ENCODE measurements at regions not wholly inside any gene's neighbourhood (a gene's known extent, or its start where the extent isn't known, plus 50 kb on each side); places are given as distances from the start of the nearest gene placed in this dataset.
"Not testable (repeated sequence)": the region's sequence is repeated elsewhere in the genome, so short reads cannot be mapped to it uniquely, and the experiment has no call there.

DNA sequence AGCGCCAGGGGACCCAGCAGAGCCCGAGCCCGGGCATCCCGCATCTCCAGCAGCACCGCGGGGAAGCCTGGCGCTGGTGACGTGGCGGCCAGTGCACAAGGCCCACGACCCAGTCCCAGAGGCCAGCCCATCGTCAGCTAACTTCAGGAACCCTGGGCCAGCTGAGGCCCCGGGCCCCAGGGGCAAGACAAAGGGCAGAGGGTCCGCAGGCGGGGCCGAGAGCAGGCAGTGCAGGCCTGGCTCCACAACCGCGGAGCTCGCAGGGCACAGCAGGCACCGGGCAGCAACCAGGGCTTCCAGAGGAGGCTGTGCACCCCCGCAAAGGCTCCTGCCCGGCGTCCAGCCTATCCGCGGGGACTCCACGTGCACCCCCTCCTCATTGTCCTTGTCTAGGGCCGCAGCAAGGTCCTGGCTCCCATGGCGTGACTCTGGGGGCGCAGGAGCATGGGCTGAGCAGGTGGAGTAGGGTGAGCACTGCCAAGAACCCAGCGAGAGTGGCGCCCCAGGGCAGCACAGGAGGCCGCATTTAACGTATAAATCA lies 352.5 kb downstream of the KCNJ18 start:
- H3K27me3 Mint-ChIP-seq (ENCODE audit: low read depth); ATAC-seq; POLR2A ChIA-PET: not testable (repeated sequence)

DNA sequence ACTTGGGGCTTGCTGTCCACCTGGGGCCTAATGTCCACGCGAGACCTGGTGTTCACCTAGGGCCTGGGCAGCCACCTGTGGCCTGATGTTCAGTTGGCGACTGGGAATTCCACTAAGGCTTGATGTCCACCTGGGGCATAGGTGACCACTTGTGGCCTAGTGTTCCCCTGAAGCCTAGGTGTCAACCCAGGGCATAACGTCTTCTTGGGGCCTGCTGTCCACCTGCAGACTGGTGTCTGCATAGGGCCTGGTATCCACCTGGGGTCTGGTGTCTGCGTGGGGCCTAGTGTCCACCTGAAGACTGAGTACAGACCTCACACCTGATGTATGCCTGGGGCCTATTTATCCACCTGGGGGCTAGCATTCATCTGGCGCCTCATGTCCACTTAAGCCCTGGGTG lies 355.2 kb downstream of the KCNJ18 start:
- H3K27ac Mint-ChIP-seq = not testable (repeated sequence)

More for the DNA sequence above, 352.5 kb downstream of the KCNJ18 start:
- CTCF ChIA-PET; H3K4me3 Mint-ChIP-seq; H3K4me1 Mint-ChIP-seq (ENCODE audit: low read depth); H3K36me3 Mint-ChIP-seq (ENCODE audit: low read depth); DNase-seq; H3K27ac Mint-ChIP-seq: not testable (repeated sequence)
- H3K9me3 Mint-ChIP-seq (ENCODE audit: insufficient read depth) = peaks cover 11% of the 10 kb centered on the region

DNA sequence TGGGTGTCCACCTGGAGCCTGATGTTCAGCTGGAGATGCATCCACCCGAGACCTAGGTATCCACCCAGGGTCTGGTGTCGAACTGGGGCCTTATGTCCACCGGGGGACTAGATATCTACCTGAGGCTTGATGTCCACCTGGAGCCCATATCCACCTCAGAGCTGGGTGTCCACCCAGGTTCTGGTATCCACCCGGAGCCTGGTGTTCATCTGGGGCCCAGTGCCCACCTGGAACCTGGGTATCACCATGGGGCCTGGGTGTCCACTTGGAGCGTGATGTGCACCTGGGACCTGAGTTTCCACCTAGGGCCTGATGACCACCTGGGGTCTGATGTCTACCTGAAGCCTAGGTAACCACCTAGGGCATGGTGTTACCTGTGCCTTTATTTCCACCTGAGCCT lies 355.9 kb downstream of the KCNJ18 start:
- DNase-seq; ATAC-seq; H3K4me3 Mint-ChIP-seq; H3K4me1 Mint-ChIP-seq (ENCODE audit: low read depth); H3K27me3 Mint-ChIP-seq (ENCODE audit: low read depth); H3K36me3 Mint-ChIP-seq (ENCODE audit: low read depth); POLR2A ChIA-PET; H3K27ac Mint-ChIP-seq; CTCF ChIA-PET: not testable (repeated sequence)
- H3K9me3 Mint-ChIP-seq (ENCODE audit: insufficient read depth) = peaks cover 11% of the 10 kb centered on the region

More for the DNA sequence above, 355.2 kb downstream of the KCNJ18 start:
- H3K4me3 Mint-ChIP-seq; H3K36me3 Mint-ChIP-seq (ENCODE audit: low read depth); H3K27me3 Mint-ChIP-seq (ENCODE audit: low read depth); POLR2A ChIA-PET; DNase-seq; H3K4me1 Mint-ChIP-seq (ENCODE audit: low read depth); ATAC-seq; CTCF ChIA-PET: not testable (repeated sequence)
- H3K9me3 Mint-ChIP-seq (ENCODE audit: insufficient read depth) = peaks cover 11% of the 10 kb centered on the region

DNA sequence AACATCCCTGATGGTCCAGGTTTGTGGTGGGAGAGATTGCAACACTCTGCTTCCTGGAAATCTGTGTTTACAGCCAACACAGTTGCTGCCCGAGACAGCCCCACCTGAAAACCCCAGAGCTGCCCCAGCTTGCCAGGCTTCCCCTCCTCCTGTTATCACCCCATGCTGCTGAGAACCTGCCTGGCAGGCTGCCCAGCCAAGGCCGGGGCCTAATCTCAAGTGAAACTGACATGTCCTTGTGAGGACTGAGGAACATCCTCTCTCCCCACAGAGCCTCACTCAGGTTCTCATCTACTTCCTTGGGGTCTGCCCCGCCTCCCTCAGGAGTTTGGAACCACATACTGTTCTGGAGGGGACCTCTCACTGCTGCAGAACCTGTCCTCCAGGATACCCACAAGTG lies 358.4 kb downstream of the KCNJ18 start:
- CTCF ChIA-PET, H3K4me3 Mint-ChIP-seq, H3K27ac Mint-ChIP-seq: not testable (repeated sequence)

DNA sequence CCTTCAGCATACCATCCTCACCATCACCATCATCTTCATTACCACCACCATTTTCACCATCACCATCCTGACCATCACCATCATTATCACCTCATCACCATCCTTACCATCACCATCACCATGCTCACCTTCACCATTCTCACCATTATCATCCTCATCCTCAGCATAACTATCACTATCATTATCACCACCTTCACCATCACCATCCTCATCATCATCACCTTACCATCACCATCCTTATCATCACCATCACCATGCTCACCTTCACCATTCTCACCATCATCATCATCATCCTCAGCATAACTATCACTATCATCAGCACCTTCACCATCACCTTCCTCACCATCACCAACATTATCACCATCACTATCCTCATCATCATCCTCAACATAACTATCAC lies 360.4 kb downstream of the KCNJ18 start:
- H3K36me3 Mint-ChIP-seq (ENCODE audit: low read depth); ATAC-seq; H3K9me3 Mint-ChIP-seq (ENCODE audit: insufficient read depth); POLR2A ChIA-PET; H3K27ac Mint-ChIP-seq; DNase-seq; CTCF ChIA-PET; H3K4me3 Mint-ChIP-seq; H3K27me3 Mint-ChIP-seq (ENCODE audit: low read depth); H3K4me1 Mint-ChIP-seq (ENCODE audit: low read depth): not testable (repeated sequence)

More for the DNA sequence above, 358.4 kb downstream of the KCNJ18 start:
- POLR2A ChIA-PET; H3K4me1 Mint-ChIP-seq (ENCODE audit: low read depth); H3K9me3 Mint-ChIP-seq (ENCODE audit: insufficient read depth); H3K27me3 Mint-ChIP-seq (ENCODE audit: low read depth); DNase-seq; ATAC-seq; H3K36me3 Mint-ChIP-seq (ENCODE audit: low read depth): not testable (repeated sequence)

DNA sequence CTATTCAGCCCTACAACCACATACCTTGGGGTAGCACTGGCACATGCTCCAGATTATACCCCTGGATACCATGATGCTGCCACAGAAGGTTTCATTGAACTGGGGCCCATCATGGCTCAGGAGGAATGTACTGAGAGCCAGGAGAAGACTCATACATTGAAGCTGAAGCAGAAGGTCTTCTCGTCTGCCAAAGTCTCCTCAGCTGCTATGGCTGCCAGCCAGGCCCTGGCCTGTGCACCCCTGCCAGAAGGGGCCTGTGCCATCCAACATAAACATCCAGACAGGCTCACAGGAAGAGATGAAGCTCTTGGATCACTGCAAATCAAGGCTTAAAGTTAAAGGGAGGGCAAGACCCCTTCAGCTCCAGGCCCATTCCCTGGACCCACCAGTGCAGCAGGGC lies 364.2 kb downstream of the KCNJ18 start:
- H3K9me3 Mint-ChIP-seq (ENCODE audit: insufficient read depth); POLR2A ChIA-PET; H3K4me3 Mint-ChIP-seq; H3K4me1 Mint-ChIP-seq (ENCODE audit: low read depth); H3K36me3 Mint-ChIP-seq (ENCODE audit: low read depth); CTCF ChIA-PET; DNase-seq; H3K27me3 Mint-ChIP-seq (ENCODE audit: low read depth); ATAC-seq; H3K27ac Mint-ChIP-seq: not testable (repeated sequence)

DNA sequence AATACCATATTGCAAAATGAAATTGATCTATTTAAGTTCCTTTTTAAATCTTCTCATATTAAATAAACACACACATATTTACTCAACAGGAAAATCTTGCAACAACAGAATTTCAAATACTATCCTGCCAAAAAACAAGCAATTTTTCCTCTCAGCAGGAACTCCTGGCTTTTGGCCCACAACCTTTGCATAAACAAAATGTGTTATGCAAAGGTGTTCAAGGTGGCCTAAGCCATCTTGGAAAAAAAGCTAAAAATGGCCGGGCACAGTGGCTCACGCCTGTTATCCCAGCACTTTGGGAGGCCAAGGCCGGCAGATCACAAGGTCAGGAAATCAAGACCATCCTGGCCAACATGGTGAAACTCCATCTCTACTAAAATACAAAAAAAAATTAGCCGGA lies 383.6 kb downstream of the KCNJ18 start:
- not testable (repeated sequence) for H3K9me3 Mint-ChIP-seq (ENCODE audit: insufficient read depth)

DNA sequence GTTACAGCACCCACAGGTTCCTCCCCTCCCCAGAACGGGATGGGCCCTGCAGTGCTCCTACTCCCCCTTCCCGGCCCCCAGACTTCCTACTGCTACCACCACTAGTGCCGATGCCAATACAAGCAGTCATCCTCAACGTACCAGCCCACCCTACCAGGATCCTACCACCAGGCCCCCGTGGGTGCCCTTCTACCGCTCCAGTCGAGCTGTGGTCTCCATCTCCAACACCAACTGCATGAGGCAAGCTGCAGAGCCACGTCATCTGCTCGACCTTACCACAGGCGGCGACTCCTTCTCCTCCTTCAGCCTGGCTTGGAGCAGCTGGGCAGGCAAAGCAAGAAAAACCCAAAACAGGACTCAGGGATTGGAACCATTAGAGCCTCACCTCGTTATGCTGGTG lies 396.3 kb downstream of the KCNJ18 start:
- H3K36me3 Mint-ChIP-seq (ENCODE audit: low read depth); H3K27me3 Mint-ChIP-seq (ENCODE audit: low read depth); DNase-seq; ATAC-seq; H3K9me3 Mint-ChIP-seq (ENCODE audit: insufficient read depth); CTCF ChIA-PET; H3K27ac Mint-ChIP-seq; H3K4me3 Mint-ChIP-seq; H3K4me1 Mint-ChIP-seq (ENCODE audit: low read depth); POLR2A ChIA-PET: not testable (repeated sequence)

More for the DNA sequence above, 383.6 kb downstream of the KCNJ18 start:
- CTCF ChIA-PET; H3K4me1 Mint-ChIP-seq (ENCODE audit: low read depth); ATAC-seq; POLR2A ChIA-PET; DNase-seq; H3K27me3 Mint-ChIP-seq (ENCODE audit: low read depth); H3K36me3 Mint-ChIP-seq (ENCODE audit: low read depth); H3K27ac Mint-ChIP-seq; H3K4me3 Mint-ChIP-seq: not testable (repeated sequence)

DNA sequence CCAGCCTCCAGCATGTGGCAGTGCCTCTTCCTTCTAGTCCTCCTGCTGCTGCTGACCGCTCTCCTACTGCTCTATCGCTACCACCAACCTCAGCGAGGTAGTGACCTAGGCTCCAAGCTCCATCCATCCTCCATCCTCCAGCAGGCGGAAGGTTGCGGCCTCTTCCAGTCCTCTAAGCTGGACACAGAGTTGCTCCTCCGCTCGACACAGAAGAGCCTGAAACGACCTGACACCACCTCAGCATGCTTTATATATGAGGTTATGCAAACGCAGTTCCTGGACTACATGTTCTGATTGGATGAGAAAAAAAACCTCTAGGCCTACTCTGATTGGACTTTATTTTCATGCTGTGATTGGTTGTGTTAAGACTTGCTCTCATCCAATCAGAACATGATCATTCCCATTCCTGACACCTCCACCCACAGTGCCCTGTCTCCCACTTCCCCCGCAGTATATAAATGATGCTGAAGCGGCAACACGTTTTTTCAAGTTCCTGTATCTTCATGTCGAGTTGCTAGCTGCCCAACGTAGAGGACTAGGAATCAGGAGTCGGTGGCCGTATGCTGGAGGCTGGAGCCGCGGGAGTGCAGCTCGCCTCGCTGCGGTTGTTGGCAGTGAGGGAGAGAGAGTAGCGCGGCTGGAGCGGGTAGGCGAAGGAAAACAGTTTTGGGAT lies 398.1 kb downstream of the KCNJ18 start:
- Mint-ChIP-seq H3K9me3 (ENCODE audit: insufficient read depth) (peaks cover 7% of the 10 kb centered on the region), H3K27me3 (ENCODE audit: low read depth) (no peaks in the 10 kb centered on the region), H3K4me1 (ENCODE audit: low read depth) (no peaks in the 10 kb centered on the region), H3K27ac (no peak overlapping the region), H3K36me3 (ENCODE audit: low read depth) (no peaks in the 10 kb centered on the region), H3K4me3 (no peak overlapping the region)
- ChIA-PET POLR2A (no interaction called here), CTCF (no interaction called here)
- ATAC-seq (no peak), DNase-seq (no peak)

DNA sequence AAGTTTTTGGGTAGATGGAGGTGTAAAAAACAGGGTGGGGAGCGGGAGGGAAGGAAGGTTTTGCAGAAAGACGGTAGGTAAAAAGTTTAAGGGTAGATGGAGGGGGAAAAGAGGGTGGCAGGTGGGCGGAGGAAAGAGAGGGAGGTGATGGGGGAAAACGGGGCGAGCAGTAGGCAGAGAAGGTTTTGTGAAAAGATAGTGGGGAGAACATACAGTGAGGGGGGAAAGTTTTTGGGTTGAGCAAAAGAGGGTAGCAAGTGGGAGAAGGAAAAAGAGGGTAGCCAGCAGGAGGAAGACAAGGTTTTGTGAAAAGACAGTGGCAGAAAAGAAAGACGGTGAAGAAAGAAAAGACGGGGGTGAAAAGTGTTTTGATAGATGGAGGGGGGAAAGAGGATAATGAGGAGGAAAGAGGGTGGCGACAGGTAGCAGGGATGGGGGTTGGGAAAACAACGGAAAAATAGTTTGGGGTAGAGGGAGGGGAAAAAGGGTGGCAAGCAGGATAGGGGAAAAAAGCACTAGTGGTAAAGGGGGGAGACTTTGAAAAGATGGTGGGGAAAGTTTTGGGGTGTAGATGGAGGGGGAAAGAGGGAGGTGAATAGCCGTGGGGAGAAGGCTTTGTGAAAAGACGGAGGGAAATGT lies 398.8 kb downstream of the KCNJ18 start:
- H3K27me3 Mint-ChIP-seq (ENCODE audit: low read depth); H3K4me1 Mint-ChIP-seq (ENCODE audit: low read depth); H3K4me3 Mint-ChIP-seq; ATAC-seq; CTCF ChIA-PET; H3K36me3 Mint-ChIP-seq (ENCODE audit: low read depth); POLR2A ChIA-PET; H3K27ac Mint-ChIP-seq; H3K9me3 Mint-ChIP-seq (ENCODE audit: insufficient read depth); DNase-seq: not testable (repeated sequence)

DNA sequence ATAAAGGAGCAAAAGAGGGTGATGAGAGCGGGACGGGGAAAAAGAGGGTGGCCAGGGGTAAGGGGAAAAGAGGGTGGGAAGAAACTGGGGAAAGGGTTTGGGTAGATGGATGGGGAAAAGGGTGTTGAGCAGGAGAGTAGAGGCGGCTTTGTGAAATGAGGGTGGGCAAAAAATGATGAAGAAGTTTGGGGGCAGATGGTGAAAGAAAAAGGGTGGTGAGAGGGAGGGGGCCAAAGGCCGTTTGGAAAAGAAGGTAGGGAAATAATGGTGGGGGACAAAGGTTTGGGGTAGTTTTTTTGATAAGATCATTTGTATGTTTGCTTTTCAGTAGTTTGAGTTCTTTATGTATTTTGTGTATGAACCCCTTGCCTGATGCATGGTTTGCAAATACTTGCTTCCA lies 399.5 kb downstream of the KCNJ18 start:
- H3K27ac Mint-ChIP-seq; CTCF ChIA-PET; POLR2A ChIA-PET; H3K4me1 Mint-ChIP-seq (ENCODE audit: low read depth); DNase-seq; H3K4me3 Mint-ChIP-seq; H3K27me3 Mint-ChIP-seq (ENCODE audit: low read depth); ATAC-seq; H3K9me3 Mint-ChIP-seq (ENCODE audit: insufficient read depth); H3K36me3 Mint-ChIP-seq (ENCODE audit: low read depth): not testable (repeated sequence)

DNA sequence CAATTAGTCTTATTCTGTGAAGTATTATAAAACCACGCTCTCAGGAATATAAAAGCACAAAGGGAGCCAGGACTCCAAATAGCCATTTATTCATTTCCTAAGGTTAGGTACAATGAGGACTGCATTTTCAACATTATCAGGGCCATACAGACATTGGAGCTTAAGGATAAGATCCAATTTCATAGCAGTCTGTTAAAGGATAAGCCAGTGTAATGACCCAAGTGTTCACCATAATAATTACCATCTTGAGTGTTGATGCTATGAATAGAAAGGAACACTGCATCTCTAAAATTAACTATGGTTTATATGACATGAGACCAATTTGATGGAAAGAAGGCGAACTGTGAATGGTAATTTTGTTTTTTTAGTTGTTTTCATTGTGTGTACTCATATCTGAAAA lies 403.1 kb downstream of the KCNJ18 start:
- H3K9me3 Mint-ChIP-seq (ENCODE audit: insufficient read depth); H3K27ac Mint-ChIP-seq; H3K36me3 Mint-ChIP-seq (ENCODE audit: low read depth); H3K4me1 Mint-ChIP-seq (ENCODE audit: low read depth); ATAC-seq; CTCF ChIA-PET; H3K27me3 Mint-ChIP-seq (ENCODE audit: low read depth); POLR2A ChIA-PET; H3K4me3 Mint-ChIP-seq; DNase-seq: not testable (repeated sequence)

DNA sequence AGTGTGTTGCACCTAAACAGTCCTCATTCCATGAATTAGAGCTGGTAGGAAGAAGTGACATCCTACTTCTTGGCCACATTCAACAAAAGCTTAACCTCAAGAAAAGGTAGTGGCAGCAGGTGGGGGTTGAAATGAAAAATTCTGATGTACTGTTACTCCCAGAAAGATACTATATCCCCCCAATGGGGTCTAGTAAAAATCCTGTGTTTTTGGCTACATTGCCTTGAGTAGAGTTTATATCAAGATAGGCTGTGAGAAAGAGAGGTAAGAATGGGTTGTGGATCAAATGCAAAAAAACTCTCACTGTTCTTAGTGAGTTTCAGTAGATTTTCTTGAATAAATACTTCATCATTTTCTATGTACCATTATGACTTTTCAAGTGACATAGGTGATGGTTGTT lies 407.3 kb downstream of the KCNJ18 start:
- not testable (repeated sequence) for H3K4me3 Mint-ChIP-seq; H3K4me1 Mint-ChIP-seq (ENCODE audit: low read depth); H3K27me3 Mint-ChIP-seq (ENCODE audit: low read depth)

More for the DNA sequence above, 407.3 kb downstream of the KCNJ18 start:
- POLR2A ChIA-PET; DNase-seq; H3K9me3 Mint-ChIP-seq (ENCODE audit: insufficient read depth); H3K36me3 Mint-ChIP-seq (ENCODE audit: low read depth); H3K27ac Mint-ChIP-seq; CTCF ChIA-PET; ATAC-seq: not testable (repeated sequence)

Measured in activated CD8-positive, alpha-beta T cell treated with anti-CD3 and anti-CD28 coated beads, Interleukin-2, amount 10 ng/mL, durations not matched to agents 7 days and 5 days (primary cell).